Endodermal cell (in vitro differentiated cells): ENCODE measurements at regions not wholly inside any gene's neighbourhood (a gene's known extent, or its start where the extent isn't known, plus 50 kb on each side); places are given as distances from the start of the nearest gene placed in this dataset.

Experiments used
- DNase-seq: peaks from one replicate; pipeline ENCODE4 v3.0.0-alpha.2; 2017
- H3K27ac ChIP-seq: 2 replicates; pipeline ENCODE4 v1.5.1; 2013; ENCODE audit warnings: mild to moderate bottlenecking, low read depth, low read length, moderate library complexity
- H3K27me3 ChIP-seq: 2 replicates; pipeline ENCODE4 v1.6.1; 2013; ENCODE audit warnings: mild to moderate bottlenecking, low read length, moderate library complexity; ENCODE audit not compliant: insufficient read depth, control insufficient read depth, poor library complexity, severe bottlenecking
- H3K36me3 ChIP-seq: 2 replicates; pipeline ENCODE4 v1.7.0; 2013; ENCODE audit warnings: mild to moderate bottlenecking, low read length, moderate library complexity; ENCODE audit not compliant: control insufficient read depth, insufficient read depth
- H3K4me1 ChIP-seq: one replicate; pipeline ENCODE4 v1.7.0; 2013; ENCODE audit warnings: low read length; ENCODE audit not compliant: control insufficient read depth, insufficient read depth
- H3K4me3 ChIP-seq: 2 replicates; pipeline ENCODE4 v1.5.1; 2013; ENCODE audit warnings: mild to moderate bottlenecking, low read length, moderate library complexity
- H3K9ac ChIP-seq: 2 replicates; pipeline ENCODE4 v1.6.1; 2013; ENCODE audit warnings: mild to moderate bottlenecking, low read length, moderate library complexity; ENCODE audit not compliant: poor library complexity, severe bottlenecking; ENCODE audit errors: extremely low read depth
- H3K9me3 ChIP-seq: 2 replicates; pipeline ENCODE4 v1.6.1; 2013; ENCODE audit warnings: mild to moderate bottlenecking, low read length, moderate library complexity; ENCODE audit not compliant: control insufficient read depth
- H3K27ac Mint-ChIP-seq: 2 replicates; pipeline ENCODE4 v1.8.0; 2020; ENCODE audit warnings: mixed read lengths
- H3K27me3 Mint-ChIP-seq: 2 replicates; pipeline ENCODE4 v1.8.0; 2021; ENCODE audit warnings: mild to moderate bottlenecking, mixed read lengths; ENCODE audit not compliant: insufficient read depth
- H3K36me3 Mint-ChIP-seq: 2 replicates; pipeline ENCODE4 v1.8.0; 2020; ENCODE audit warnings: low read depth, mixed read lengths
- H3K4me1 Mint-ChIP-seq: 2 replicates; pipeline ENCODE4 v1.8.0; 2020; ENCODE audit warnings: mixed read lengths
- H3K4me3 Mint-ChIP-seq: 2 replicates; pipeline ENCODE4 v1.8.0; 2020; ENCODE audit warnings: mild to moderate bottlenecking, moderate library complexity, mixed read lengths
- H3K9me3 Mint-ChIP-seq: 2 replicates; pipeline ENCODE4 v1.8.0; 2020; ENCODE audit warnings: mild to moderate bottlenecking, mixed read lengths
- CTCF ChIP-seq: fragments of 200-600 bp; sonication (generic); conservative IDR thresholded peaks from 2 replicates; pipeline ENCODE4 v1.5.0; 2021; ENCODE audit warnings: antibody characterized with exemption, mild to moderate bottlenecking
- WGBS, 2 experiments: methylation state at CpG; one replicate each; pipeline versions ENCODE4 v1.1.5 to v1.1.7; 2013; ENCODE audit warnings: missing lambda C conversion rate in 2 of 2, mixed read lengths in 1 of 2; ENCODE audit not compliant: insufficient coverage in 1 of 2, insufficient read length in 1 of 2; 5-methylcytosine and 5-hydroxymethylcytosine counted together

GRCh38 chr4:20445933-20446723, 194.4 kb downstream of the SLIT2 start:
- no peak for TF ChIP-seq CTCF

GRCh38 chr4:20447103-20447502, 195.4 kb downstream of the SLIT2 start:
- 84 to 90% methylated on average over 2 of the region's 2 CpGs for WGBS, 2 experiments
- DNase-seq = no peak
- H3K9ac ChIP-seq = no peak overlapping the region
- H3K9me3 ChIP-seq = no peaks in the 10 kb centered on the region
- no peak for TF ChIP-seq CTCF
- H3K4me3 ChIP-seq = no peak overlapping the region
- no peaks in the 10 kb centered on the region for H3K4me1 ChIP-seq
- H3K27me3 Mint-ChIP-seq = no peaks in the 10 kb centered on the region
- H3K4me3 Mint-ChIP-seq = no peak overlapping the region
- no peaks in the 10 kb centered on the region for H3K36me3 Mint-ChIP-seq
- H3K36me3 ChIP-seq = no peaks in the 10 kb centered on the region
- no peaks in the 10 kb centered on the region for H3K27me3 ChIP-seq
- H3K4me1 Mint-ChIP-seq = no peaks in the 10 kb centered on the region
- no peaks in the 10 kb centered on the region for H3K9me3 Mint-ChIP-seq
- H3K27ac ChIP-seq = no peak overlapping the region
- H3K27ac Mint-ChIP-seq = no peak overlapping the region

More at GRCh38 chr4:20445933-20446723, 194.4 kb downstream of the SLIT2 start:
- 80 to 92% methylated on average over 2 to 5 of the region's 5 CpGs for WGBS, 2 experiments
- no peaks in the 10 kb centered on the region for H3K9me3 ChIP-seq
- Mint-ChIP-seq H3K4me3 (no peak overlapping the region), H3K27ac (no peak overlapping the region), H3K36me3 (no peaks in the 10 kb centered on the region), H3K27me3 (no peaks in the 10 kb centered on the region), H3K9me3 (no peaks in the 10 kb centered on the region), H3K4me1 (no peaks in the 10 kb centered on the region)
- no peak overlapping the region for H3K4me3 ChIP-seq
- no peaks in the 10 kb centered on the region for H3K27me3 ChIP-seq
- DNase-seq = no peak
- H3K9ac ChIP-seq = no peak overlapping the region
- no peaks in the 10 kb centered on the region for H3K36me3 ChIP-seq
- no peaks in the 10 kb centered on the region for H3K4me1 ChIP-seq
- H3K27ac ChIP-seq = no peak overlapping the region

- Histone ChIP-seq H3K9me3 (no peaks in the 10 kb centered on the region), H3K27ac (no peak overlapping the region), H3K9ac (no peak overlapping the region), H3K27me3 (no peaks in the 10 kb centered on the region), H3K4me1 (no peaks in the 10 kb centered on the region), H3K4me3 (no peak overlapping the region), H3K36me3 (no peaks in the 10 kb centered on the region)
- no peaks in the 10 kb centered on the region for H3K27me3 Mint-ChIP-seq
- H3K9me3 Mint-ChIP-seq = no peaks in the 10 kb centered on the region
- DNase-seq = no peak
- WGBS, 2 experiments = 72% methylated on average over 2 of the region's 2 CpGs; no CpG with 5 or more reads in 1 of the 2 experiments
- H3K36me3 Mint-ChIP-seq = no peaks in the 10 kb centered on the region
- no peak for TF ChIP-seq CTCF
- peaks cover 4% of the 10 kb centered on the region for H3K4me1 Mint-ChIP-seq
- H3K27ac Mint-ChIP-seq = no peak overlapping the region
- no peak overlapping the region for H3K4me3 Mint-ChIP-seq
Measured at GRCh38 chr4:20451986-20452385, 200.3 kb downstream of the SLIT2 start.
